NCI-H1105 (cell line): ENCODE measurements at regions not wholly inside any gene's neighbourhood (a gene's known extent, or its start where the extent isn't known, plus 50 kb on each side); places are given as distances from the start of the nearest gene placed in this dataset.

Experiments used
- DNase-seq: peaks from one replicate; lab custom pipeline; 2025; lab: John Stamatoyannopoulos, UW

DNA sequence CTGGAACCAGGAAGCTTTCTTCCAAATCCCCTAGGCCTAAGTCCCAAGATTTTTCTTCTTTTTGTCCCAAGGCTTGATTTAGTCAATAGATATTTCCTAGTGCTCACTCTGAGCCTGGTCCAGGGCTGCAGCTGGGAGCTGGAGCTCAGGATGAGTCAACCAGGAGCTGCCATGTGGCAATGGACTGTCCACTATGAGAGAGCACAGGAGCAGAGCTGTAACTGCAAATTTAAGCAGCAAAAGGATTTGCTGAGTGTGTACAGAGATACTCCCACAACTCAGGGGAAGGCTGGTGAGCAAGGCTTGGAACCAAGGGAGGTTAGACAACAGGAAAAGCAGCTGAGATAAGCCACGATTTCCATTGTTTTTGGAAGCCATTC, 92.1 kb upstream of the CXCL12 start:
- DNase-seq: no peak

DNA sequence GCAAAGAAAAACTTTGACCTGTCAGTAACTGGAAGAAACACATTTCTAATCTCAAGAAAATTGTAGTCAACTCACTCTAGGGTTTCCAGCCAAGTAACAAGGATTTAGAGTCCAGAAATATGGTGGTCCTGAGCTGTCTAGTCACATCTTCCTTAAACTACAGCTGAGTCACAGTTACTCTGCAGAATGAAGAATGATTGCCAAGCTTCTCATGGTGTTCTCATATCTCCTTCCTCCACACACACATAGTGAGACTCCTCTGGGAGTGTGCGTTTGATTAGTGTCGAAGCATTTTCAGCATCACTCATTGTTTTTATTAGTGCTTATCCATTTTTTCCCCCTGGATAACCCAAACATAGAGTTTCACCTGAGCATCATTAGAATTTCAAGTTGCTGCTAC, 93.1 kb upstream of the CXCL12 start:
- no peak for DNase-seq

DNA sequence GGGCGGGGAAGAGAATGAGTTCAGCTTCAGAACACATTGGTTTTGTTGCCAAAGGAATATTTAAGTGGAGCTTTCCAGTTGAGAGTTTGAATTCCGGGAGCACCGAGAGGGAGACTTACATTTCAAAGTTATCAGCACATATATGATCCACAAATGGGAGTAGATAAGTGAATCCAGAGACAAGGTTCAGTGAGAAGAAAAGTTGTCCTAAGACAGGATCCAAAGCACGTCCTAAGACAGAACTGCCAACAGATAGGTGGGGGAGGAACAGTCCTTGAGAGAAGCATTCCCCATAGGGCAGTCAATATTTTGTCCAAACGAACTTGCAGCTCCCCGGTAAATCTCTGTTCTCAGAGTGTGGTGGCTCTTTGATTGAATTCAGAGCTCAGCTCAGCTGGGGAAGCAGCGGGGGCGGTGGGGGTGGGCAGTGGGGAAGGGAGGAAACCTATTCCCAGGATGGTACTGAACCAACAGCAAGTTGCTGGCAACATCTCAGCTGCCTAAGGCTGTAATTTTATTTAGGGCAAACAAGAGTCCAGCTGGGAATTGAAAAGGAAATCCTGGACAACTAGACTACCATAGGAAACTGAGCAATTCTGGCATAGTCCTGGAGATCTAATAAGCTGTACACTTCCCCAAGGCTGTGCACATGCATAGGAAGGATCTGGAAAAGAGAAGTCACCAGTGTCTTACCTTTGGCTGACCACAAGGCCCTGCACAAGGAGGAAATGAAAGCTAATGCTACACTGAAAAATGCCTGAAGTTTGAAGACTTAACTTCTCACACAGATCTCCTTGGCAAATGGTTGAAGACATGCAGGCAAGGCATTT, 94.2 kb upstream of the CXCL12 start:
- no peak for DNase-seq

DNA sequence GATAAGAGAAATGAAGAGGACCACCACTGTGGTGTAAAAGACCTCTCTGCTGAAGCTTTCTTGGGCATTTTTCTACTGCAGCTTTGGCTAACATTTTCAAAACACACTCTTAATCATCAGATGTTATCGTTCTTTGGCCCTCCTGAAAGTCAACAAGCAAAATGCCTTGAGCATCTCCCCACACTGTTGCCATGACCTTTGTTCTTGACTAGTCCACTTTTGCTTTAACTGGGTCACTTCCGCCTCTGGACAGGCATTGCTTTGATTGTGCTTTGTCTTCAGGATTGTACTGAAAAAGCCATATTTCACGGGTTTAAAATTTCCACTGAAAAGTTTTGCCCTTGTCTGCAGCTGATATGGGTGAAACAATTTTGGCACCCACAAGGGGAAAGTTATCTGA, 107.8 kb upstream of the CXCL12 start:
- DNase-seq: no peak

DNA sequence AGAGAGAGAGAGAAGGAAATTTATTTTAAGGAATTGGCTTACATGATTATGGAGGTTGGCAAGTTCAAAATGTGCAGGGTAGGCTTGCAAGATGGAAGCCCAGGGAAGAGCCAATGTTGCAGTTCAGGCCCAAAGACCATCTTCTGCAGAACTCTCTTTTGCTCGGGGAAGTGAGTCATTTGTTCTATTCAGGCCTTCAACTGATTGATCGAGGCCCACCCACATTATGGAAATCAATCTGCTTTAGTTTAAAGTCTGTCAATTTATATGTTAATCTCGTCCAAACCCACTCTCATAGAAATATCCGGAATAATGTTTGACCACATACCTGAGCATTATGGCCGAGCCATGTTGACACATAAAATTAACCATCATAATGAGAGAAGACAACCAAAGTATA, 113.3 kb upstream of the CXCL12 start:
- DNase-seq: no peak

DNA sequence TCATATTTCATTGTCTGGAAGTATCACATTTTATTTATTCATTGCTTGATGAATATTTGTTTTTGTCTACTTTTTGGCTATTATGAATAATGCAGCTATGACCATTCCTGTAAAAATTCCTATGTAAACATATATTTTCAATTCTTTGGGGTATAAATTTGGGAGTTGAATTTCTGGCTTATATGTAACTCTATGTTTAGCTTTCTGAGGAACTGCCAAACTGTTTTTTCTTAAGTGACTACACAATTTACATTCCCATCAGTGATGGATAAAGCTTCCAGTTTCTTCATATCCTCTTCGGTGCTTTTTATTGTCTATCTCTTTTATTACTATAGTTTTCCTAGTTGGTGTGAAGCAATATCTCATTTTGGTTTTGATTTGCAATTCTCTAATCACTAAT, 115.6 kb upstream of the CXCL12 start:
- no peak for DNase-seq

DNA sequence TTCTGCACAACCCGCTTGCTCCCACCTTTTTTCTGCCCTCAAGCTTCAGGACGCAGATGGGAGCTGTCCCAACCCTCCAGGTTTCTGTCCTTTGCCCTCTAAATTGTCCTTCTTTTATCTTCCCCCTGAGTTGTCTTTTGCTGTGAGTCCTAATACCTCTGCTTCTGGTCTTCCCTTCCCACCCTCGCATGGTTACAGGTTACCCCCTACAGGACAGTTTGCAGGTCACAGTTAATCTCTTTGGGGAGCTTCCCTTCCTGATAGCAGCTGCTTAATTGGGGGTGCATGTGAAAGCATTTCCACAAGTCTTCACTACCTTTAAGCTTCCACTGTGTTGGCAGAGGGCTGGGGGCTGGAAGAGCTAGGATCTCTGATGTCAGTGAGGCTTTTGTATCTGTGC, 121.5 kb upstream of the CXCL12 start:
- DNase-seq: no peak

DNA sequence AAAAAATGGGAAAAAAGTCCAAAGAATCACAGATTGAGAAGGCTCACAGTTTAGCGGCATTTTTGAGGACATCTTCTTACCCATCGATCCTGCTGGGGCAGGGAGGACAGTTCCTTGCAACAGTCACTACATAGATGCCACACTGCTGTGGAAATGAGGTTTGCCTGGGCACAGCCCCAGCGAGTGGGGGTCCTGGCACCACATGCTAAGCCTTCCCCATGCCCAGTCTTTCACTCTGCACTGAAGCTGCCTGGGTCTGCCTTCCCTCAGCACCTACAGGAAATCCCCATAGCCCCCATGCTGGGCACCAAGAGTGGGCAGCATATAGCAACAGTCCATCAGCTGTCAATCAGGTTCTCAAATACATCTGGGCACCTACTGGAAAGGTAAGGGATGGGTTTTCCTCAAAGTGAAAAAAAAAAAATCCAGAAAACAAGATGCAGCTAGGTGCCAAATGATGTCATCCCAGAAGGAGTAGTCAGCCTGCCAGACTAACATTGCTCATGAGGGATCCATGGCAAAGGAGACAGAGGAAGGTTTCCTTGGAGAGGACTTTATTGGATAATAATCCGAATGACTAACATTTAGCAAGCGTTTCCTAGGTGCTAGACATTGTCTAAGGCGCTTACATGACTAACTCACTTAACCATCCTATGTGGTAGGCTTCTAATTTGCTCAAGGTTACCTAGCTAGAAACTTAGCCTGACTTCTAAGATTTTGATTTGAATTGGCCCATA, 125.7 kb upstream of the CXCL12 start:
- no peak for DNase-seq

DNA sequence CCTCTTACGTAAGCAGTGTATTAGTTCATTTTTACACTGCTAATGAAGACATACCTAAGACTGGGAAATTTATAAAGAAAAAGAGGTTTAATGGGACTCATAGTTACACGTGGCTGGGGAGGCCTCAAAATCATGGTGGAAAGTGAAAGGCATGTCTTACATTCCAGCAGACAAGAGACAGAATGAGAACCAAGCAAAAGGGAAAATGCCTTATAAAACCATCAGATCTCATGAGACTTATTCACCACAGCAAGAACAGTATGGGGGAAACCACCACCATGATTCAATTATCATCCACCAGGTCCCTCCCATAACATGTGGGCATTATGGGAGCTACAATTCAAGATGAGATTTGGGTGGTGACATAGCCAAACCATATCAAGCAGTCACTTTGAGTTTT, 126.3 kb upstream of the CXCL12 start:
- DNase-seq: no peak

DNA sequence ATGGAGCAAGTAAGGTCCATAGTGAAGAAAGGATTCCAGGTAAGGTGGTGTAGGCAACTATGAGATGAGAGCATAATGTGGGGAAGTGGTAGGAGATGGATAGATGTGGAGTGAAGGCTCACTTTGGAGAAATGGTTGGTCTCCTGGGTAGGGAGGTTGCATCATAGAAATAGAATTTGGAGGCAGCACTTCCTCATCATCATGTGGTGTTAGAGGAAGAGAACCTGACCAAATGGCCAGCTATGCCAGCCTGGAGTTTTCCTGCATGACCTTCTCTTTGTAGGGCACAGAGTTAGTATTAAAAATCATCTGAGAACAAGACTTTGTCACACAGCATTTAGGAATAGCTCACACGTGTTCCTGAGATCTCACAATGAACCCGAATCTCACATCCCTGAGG, 126.7 kb upstream of the CXCL12 start:
- no peak for DNase-seq

DNA sequence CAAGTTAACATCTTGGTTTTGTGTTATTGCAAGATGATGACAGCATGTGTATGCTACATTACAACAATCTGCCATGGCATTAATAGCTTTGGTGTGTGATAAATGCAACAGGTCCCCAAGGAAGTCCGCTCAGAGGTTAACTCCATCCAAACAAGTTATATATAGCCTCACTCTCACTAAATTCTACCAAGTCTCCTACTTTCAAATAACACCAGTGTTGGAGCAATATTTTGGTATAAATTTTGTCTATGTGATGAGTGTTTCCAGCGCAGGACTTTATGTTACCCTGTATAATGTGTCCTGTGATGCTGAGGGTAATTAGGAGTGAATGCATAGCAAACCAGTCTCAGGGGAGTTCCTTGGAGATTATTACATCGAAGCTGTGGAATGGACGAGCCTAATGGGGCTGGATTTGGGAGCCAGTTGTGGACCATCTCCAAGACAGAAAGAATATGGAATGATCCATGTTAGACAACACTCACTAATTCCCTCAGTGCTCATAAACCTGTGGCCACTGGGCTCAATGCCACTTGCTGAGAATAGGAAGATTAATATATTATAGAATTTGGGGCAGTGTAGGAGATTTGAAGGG, 127.6 kb upstream of the CXCL12 start:
- DNase-seq: no peak

DNA sequence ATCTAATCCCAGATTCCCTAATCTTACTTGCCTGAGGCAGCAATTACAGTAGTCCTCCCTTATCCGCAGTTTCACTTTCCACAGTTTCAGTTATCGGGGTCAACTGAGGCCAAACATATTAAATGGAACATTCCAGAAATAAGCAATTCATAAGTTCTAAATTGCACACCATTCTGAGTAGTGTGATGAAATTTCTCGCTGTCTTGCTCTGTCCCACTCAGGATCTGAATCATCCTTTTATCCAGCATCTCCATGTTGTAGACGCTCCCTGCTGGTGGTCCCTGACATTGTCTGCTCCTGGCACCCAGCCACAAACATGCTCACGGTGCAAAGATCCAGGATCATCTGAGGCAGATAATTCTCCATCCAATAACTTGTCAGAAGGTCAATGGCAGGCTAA, 128.7 kb upstream of the CXCL12 start:
- DNase-seq: no peak

DNA sequence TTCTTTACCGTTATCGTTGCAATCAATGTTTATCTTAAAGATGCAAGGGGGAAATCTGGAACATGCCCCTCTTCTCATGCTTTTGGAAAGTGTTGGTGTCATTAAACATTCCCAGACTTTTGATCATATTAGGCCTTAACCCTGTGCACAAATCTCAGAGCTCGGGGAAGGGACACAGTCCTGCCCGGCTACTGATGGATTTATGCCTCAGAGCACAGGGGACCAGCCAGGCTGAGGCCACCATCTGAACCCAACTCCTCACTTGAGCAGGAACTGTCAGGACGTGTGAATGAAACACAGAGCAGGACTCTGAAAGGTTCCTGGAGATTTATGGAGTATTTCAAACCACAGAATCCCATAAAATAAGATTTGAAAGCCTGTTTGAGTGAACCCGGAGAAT, 132.0 kb upstream of the CXCL12 start:
- DNase-seq: no peak

DNA sequence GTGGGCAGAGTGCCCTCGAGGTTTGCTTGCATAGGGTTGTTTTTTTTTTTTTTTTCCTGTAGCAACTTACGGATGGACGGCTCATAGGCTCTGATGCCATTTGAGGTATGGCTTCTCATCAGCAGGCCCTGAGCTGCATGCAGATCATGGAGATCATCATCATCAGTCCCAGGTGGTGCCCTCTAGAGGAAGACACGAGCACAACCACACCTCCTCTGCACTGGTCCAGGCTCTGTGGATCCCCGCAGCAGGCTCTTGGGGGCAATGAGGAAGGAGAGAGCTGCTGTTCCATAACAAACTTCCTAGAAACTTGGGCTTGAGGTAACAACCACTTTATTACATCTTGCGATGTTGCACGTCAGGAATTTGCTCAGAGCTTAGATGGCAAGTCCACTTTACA, 132.7 kb upstream of the CXCL12 start:
- no peak for DNase-seq

DNA sequence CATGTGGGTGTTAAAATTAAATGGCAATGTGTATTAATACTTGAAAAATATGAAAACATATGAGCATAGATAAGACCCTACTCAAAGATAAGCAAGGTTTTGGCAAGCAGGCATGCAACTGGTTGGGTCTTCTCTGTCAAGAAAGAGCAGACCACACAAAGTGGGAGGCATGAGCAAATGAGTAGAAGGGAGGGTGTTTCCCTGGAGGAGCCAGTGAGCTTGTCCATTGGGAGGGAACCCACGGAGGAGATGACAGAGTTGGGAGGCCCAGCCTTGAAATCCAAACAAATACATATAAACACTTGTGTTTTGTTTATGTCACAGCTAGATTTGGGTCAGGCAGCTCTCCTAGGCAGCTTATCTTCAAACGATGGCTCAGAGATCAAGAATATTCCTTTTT, 134.5 kb upstream of the CXCL12 start:
- no peak for DNase-seq

DNA sequence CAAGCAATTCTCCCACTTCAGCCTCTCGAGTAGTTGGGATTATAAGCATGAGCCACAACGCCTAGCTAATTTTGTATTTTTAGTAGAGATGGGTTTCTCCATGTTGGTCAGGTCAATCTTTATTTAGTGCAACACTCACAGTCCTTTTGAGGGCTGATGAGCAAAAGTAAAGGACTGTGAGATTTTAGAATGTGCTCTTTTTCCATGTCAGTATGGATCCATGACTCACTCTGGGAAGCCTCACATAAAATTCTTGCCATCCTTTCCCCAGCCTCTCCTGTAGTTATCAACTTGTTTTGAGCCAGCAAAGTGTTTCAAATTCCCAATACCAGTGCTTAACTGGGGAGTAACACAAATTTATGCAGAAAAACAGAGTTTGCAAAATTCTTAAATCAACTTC, 135.8 kb upstream of the CXCL12 start:
- no peak for DNase-seq

DNA sequence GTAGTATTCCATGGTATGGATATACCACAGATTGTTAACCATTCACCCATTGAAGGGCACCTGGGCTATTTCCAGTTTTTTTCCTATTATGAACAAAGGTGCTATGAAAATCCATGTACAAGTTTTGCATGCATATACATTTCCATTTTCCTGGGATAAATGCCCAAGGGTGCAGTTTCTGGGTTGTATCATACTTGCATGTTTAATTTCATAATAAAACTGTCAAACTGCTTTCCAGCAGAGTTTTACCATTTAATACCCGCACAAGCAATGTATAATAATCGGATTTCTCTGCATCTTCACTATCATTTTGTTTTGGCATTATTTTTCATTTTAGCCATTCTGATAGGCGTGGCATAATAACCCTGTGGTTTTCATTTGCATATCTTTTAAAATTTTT, 154.3 kb upstream of the CXCL12 start:
- DNase-seq: no peak

DNA sequence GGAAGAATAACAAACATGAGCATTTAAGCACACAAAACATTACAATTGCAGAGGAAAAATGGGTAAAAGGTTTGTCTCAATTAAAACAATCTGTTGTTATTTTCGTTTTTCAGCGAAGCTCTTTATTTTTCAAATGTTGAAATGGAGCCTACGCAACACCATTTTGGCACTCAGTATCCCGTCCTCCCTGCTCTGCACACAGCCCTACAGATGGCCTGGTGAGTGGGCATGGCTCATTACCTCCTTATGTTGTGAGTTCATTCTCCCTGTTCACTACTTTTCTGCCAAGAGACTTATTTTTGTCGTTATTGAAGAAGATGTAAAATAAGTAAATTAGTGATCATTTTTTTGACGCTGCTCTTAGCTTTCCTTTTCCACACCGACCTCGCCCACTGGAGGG, 167.8 kb upstream of the CXCL12 start:
- no peak for DNase-seq

DNA sequence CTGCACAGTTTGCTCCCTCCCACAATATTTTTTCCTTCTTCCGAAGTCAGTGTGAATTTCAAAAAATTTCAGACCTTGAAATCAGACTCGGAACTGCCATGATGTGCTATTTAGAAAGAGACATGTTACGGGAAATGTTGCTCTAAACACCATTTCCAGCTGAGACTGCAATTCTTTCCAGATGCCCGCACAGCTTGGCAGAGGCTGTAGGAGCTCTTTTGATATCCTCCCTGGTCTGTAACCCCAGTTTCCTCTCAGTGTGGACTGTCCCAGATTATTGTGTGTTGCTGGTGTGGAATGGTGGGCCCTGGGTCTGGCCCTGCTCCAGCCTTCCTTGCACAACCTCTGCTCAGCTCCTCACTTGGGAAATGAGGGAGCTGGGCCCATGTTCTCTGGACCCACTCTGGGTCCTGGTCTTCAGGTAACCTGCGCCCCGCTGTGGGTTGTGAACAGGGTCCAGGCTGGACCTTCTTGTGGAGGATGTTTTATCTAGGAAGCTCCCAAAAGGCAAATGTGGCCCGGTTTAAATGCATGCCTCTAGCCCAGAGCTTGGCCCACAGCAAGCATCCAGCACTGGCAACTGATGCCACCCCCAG, 172.8 kb upstream of the CXCL12 start:
- DNase-seq: no peak

DNA sequence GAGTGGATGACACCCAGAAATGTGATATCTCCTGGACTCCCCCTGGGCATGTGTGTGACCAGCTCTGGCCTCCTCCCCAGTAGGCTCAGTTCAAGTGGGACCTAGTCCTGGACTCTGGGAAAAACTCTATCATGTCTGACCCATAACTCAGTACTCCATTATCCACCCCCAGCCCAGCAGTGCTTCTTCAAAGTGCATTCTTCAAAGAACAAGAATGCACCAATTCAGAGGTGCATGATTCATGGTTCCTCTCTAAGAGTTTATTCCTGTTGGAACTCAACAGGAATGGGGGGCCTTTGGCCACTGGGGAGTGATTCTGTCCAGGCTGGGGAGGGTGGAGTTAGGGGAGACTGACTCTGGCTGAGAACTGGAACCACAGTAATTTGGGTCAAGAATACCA, 173.6 kb upstream of the CXCL12 start:
- no peak for DNase-seq

DNA sequence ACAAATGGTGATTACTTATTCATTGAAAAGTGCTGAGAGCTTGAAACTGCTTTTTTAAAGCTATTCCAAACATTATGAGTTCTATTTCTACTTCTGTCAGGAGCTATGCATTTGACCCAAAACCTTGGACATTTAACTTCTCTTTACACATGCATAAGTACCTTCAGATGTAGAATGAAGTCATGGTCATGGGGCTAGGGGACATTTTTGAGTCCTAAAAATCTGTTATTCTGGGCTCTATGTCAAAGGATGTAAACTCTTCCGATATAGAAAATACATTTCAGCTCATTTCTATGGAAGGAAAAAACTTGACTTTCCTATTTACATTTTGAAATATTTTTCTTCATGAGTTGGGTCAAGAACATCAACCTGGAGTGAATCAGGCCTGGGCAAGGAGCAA, 179.5 kb upstream of the CXCL12 start:
- DNase-seq: no peak

DNA sequence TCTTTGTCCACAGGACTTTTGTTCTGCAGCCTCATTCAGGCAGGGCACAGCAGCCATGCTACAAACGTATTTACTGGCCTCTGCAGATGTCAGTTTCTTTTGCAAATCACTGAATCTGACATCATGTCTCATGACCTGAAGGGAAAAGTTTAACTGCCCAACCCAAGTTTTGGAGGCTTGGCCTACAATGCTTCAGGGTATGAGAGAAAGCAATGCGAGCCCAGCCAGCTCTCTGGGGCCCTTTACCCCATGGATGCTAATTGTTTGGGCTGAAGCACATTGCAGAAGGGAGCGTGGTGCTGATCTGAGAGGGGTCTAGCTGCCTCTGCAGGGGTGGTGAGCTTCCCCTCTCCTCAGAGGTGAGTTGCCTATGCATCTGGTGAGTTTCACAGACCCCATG, 179.9 kb upstream of the CXCL12 start:
- DNase-seq: no peak

DNA sequence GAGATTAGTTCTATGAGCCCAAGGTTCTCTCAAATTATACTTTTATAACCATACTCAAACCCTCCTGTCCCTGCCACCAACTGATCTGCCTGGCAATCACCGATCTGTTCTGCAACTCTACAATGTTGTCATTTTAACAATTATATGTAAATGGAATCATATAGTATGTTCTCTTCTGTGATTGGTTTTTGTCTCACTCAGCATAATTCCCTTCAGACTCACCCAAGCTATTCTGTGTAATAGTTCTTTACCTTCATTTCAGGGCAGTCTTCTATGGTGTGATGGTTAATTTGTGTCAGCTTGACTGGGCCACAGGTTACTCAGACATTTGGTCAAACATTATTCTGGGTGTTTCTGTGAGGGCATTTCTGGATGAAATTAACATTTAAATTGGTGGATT, 181.9 kb upstream of the CXCL12 start:
- no peak for DNase-seq
